ENCODE measurements at regions not wholly inside any gene's neighbourhood (a gene's known extent, or its start where the extent isn't known, plus 50 kb on each side); places are given as distances from the start of the nearest gene placed in this dataset.

GRCh38 chr5:109573766-109574165 is 116.0 kb upstream of the MAN2A1 start:
- Histone ChIP-seq H3K9me3 (ENCODE audit: low read depth, low read length, poor library complexity, severe bottlenecking) (no peaks in the 10 kb centered on the region), H3K27me3 (replicated peaks; ENCODE audit: insufficient read depth, low read depth, low read length, poor library complexity) (no peaks in the 10 kb centered on the region), H3K4me3 (ENCODE audit: low read depth, low read length, poor library complexity, severe bottlenecking) (no peak overlapping the region), H3K36me3 (ENCODE audit: insufficient read depth, low read length, poor library complexity, severe bottlenecking) (no peaks in the 10 kb centered on the region), H3K4me1 (ENCODE audit: insufficient read depth, low read length, poor library complexity, severe bottlenecking) (no peaks in the 10 kb centered on the region), H3K27ac (ENCODE audit: low read depth, low read length, poor library complexity, severe bottlenecking) (no peak overlapping the region)
- ChIA-PET POLR2A (ENCODE audit: low non-redundant PET) (no interaction called here), CTCF (no interaction called here)
- no peak for TF ChIP-seq EZH2 (IDR thresholded peaks at IDR 0.05; ENCODE audit: borderline replicate concordance, low read depth, low read length, poor library complexity, severe bottlenecking)
- no peak for TF ChIP-seq CTCF (conservative IDR thresholded peaks at IDR 0.05; ENCODE audit: low read depth, low read length)
- BruUV-seq (replicated peaks): no TSS peak
- intact Hi-C loops (cut with micrococcal nuclease; ENCODE audit: unreplicated experiment): no loop called here
- DNase-seq (ENCODE audit: low spot score): no peak

- intact Hi-C loops (cut with micrococcal nuclease; ENCODE audit: unreplicated experiment): no loop called here
- no peak for TF ChIP-seq CTCF (conservative IDR thresholded peaks at IDR 0.05; ENCODE audit: low read depth, low read length)
- no peak for TF ChIP-seq EZH2 (IDR thresholded peaks at IDR 0.05; ENCODE audit: borderline replicate concordance, low read depth, low read length, poor library complexity, severe bottlenecking)
- BruUV-seq (replicated peaks): no TSS peak
- H3K4me3 ChIP-seq (ENCODE audit: low read depth, low read length, poor library complexity, severe bottlenecking): no peak overlapping the region
- POLR2A ChIA-PET (ENCODE audit: low non-redundant PET): no interaction called here
- H3K9me3 ChIP-seq (ENCODE audit: low read depth, low read length, poor library complexity, severe bottlenecking): no peaks in the 10 kb centered on the region
- no peaks in the 10 kb centered on the region for H3K36me3 ChIP-seq (ENCODE audit: insufficient read depth, low read length, poor library complexity, severe bottlenecking)
- no peak for DNase-seq (ENCODE audit: low spot score)
- H3K4me1 ChIP-seq (ENCODE audit: insufficient read depth, low read length, poor library complexity, severe bottlenecking): no peaks in the 10 kb centered on the region
- CTCF ChIA-PET: no interaction called here
- H3K27ac ChIP-seq (ENCODE audit: low read depth, low read length, poor library complexity, severe bottlenecking): no peak overlapping the region
- H3K27me3 ChIP-seq (replicated peaks; ENCODE audit: insufficient read depth, low read depth, low read length, poor library complexity): no peaks in the 10 kb centered on the region
These were observed 116.5 kb upstream of the MAN2A1 start for GRCh38 chr5:109573256-109573655.

GRCh38 chr5:109571785-109572184 is 117.9 kb upstream of the MAN2A1 start:
- Histone ChIP-seq H3K4me1 (ENCODE audit: insufficient read depth, low read length, poor library complexity, severe bottlenecking) (peaks cover 5% of the 10 kb centered on the region), H3K27ac (ENCODE audit: low read depth, low read length, poor library complexity, severe bottlenecking) (no peak overlapping the region), H3K27me3 (replicated peaks; ENCODE audit: insufficient read depth, low read depth, low read length, poor library complexity) (no peaks in the 10 kb centered on the region), H3K36me3 (ENCODE audit: insufficient read depth, low read length, poor library complexity, severe bottlenecking) (no peaks in the 10 kb centered on the region), H3K9me3 (ENCODE audit: low read depth, low read length, poor library complexity, severe bottlenecking) (no peaks in the 10 kb centered on the region), H3K4me3 (ENCODE audit: low read depth, low read length, poor library complexity, severe bottlenecking) (no peak overlapping the region)
- DNase-seq (ENCODE audit: low spot score): no peak
- TF ChIP-seq EZH2 (IDR thresholded peaks at IDR 0.05; ENCODE audit: borderline replicate concordance, low read depth, low read length, poor library complexity, severe bottlenecking) (no peak), CTCF (conservative IDR thresholded peaks at IDR 0.05; ENCODE audit: low read depth, low read length) (no peak)
- CTCF ChIA-PET: no interaction called here
- intact Hi-C loops (cut with micrococcal nuclease; ENCODE audit: unreplicated experiment): no loop called here
- no TSS peak for BruUV-seq (replicated peaks)
- POLR2A ChIA-PET (ENCODE audit: low non-redundant PET): no interaction called here
